Activated T-cell treated with anti-CD3 and anti-CD28 coated beads, Interleukin-2, amount 50 U/mL, for 4 hours (primary cell): ENCODE measurements at regions not wholly inside any gene's neighbourhood (a gene's known extent, or its start where the extent isn't known, plus 50 kb on each side); places are given as distances from the start of the nearest gene placed in this dataset.

Experiments
- ATAC-seq, 2 donors: fragments of 200-7000 bp; cut with Tn5 transposase; one replicate each; pipeline ENCODE4 v1.10.0; 2021
- DNase-seq: peaks from one replicate; pipeline ENCODE4 v3.0.0-alpha.2; 2020
- H3K27me3 Mint-ChIP-seq: one replicate; pipeline ENCODE4 v1.8.0; 2021; ENCODE audit warnings: low read depth, mixed read lengths
- H3K36me3 Mint-ChIP-seq: one replicate; pipeline ENCODE4 v1.8.0; 2022; ENCODE audit warnings: mixed read lengths; ENCODE audit not compliant: insufficient read depth
- H3K4me1 Mint-ChIP-seq: one replicate; pipeline ENCODE4 v1.8.0; 2021; ENCODE audit warnings: low read depth, mixed read lengths
- H3K4me3 Mint-ChIP-seq: one replicate; pipeline ENCODE4 v1.8.0; 2021; ENCODE audit warnings: mild to moderate bottlenecking, moderate library complexity, mixed read lengths
- H3K9me3 Mint-ChIP-seq: one replicate; pipeline ENCODE4 v1.8.0; 2021; ENCODE audit warnings: mixed read lengths

- Mint-ChIP-seq H3K36me3 (no peaks in the 10 kb centered on the region), H3K9me3 (peaks cover 7% of the 10 kb centered on the region), H3K27me3 (no peaks in the 10 kb centered on the region), H3K4me3 (no peak overlapping the region), H3K4me1 (no peaks in the 10 kb centered on the region)
- DNase-seq (no peak), ATAC-seq (no peak)
These were observed 481.6 kb upstream of the FSTL5 start for GRCh38 chr4:162645381-162645780.

DNA sequence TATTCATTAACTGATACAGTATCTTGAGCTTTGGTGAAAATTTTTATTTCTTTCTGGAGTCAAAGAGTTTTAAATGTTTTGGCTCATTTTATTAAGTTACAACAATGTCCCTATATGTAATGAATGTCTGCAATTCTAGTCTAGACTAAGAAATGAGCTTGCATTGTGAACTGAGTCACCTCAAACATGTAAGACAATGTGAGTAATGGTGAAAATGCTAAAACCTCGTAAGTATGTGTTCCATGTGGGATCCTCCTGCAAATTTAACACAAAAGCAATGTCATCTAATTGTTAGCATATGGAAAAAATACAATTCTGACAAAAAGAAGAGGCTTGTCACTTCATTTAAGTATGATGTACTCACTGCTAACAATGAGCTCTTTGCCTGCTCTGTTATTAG lies 480.5 kb upstream of the FSTL5 start:
- DNase-seq, result no peak
- Mint-ChIP-seq H3K9me3 (peaks cover 7% of the 10 kb centered on the region), H3K27me3 (no peaks in the 10 kb centered on the region), H3K36me3 (no peaks in the 10 kb centered on the region), H3K4me1 (no peaks in the 10 kb centered on the region), H3K4me3 (no peak overlapping the region)
- no peak for ATAC-seq

DNA sequence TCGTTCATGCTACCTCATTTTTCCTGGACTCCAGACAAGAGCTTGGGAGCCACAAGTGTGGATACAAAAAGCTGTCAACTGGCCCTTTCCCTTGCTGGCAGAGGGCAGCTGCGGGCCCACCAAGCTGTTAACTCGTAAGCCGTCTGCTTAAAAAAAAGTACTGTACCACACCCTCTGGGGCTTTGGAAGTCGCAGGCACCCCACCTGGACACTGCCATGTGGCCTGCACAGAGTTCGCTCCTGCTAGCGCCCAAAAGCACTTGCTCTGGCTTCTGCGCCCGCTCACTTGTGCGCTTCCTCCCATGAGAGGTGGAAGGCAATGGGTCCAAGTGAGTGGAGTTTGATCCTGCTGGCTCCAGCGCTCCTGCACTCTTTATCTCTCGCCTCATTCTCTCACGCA lies 476.4 kb upstream of the FSTL5 start:
- Mint-ChIP-seq H3K4me1 (no peaks in the 10 kb centered on the region), H3K27me3 (no peaks in the 10 kb centered on the region), H3K4me3 (no peak overlapping the region), H3K9me3 (peaks cover 7% of the 10 kb centered on the region), H3K36me3 (no peaks in the 10 kb centered on the region)
- ATAC-seq, result no peak
- no peak for DNase-seq

DNA sequence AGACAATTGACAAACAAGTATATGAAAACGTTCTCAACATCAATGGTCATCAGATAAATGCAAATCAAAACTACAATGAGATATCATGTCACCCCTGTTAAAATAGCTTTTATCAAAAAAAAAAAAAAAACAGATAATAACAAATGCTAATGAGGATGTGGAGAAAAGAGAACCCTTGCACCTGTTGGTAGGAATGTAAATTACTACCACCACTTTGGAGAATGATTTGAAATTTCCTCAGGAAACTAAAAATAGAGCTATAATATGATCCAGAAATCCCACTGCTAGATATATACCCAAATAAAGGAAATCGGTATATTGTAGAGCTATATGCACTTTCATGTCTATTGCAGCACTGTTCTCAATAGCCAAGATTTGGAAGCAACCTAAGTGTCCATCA lies 470.6 kb upstream of the FSTL5 start:
- Mint-ChIP-seq H3K4me1 (no peaks in the 10 kb centered on the region), H3K36me3 (no peaks in the 10 kb centered on the region), H3K9me3 (peaks cover 10% of the 10 kb centered on the region), H3K27me3 (no peaks in the 10 kb centered on the region), H3K4me3 (no peak overlapping the region)
- no peak for DNase-seq
- no peak for ATAC-seq

- no peaks in the 10 kb centered on the region for H3K36me3 Mint-ChIP-seq
- H3K4me1 Mint-ChIP-seq, result no peaks in the 10 kb centered on the region
- no peaks in the 10 kb centered on the region for H3K9me3 Mint-ChIP-seq
- H3K4me3 Mint-ChIP-seq, result no peak overlapping the region
- H3K27me3 Mint-ChIP-seq, result no peaks in the 10 kb centered on the region
- ATAC-seq (no peak), DNase-seq (no peak)
These were observed 458.9 kb upstream of the FSTL5 start for GRCh38 chr4:162622664-162623063.

GRCh38 chr4:162610116-162610515 lies 446.3 kb upstream of the FSTL5 start:
- no peak for DNase-seq
- H3K4me3 Mint-ChIP-seq, result no peak overlapping the region
- H3K27me3 Mint-ChIP-seq, result no peaks in the 10 kb centered on the region
- no peak for ATAC-seq
- H3K9me3 Mint-ChIP-seq, result peaks cover 3% of the 10 kb centered on the region
- H3K36me3 Mint-ChIP-seq, result no peaks in the 10 kb centered on the region
- no peaks in the 10 kb centered on the region for H3K4me1 Mint-ChIP-seq

- Mint-ChIP-seq H3K9me3 (no peaks in the 10 kb centered on the region), H3K36me3 (no peaks in the 10 kb centered on the region), H3K4me1 (no peaks in the 10 kb centered on the region), H3K4me3 (no peak overlapping the region), H3K27me3 (no peaks in the 10 kb centered on the region)
- DNase-seq (no peak), ATAC-seq (no peak)
These were observed 422.5 kb upstream of the FSTL5 start for GRCh38 chr4:162586266-162586665.

DNA sequence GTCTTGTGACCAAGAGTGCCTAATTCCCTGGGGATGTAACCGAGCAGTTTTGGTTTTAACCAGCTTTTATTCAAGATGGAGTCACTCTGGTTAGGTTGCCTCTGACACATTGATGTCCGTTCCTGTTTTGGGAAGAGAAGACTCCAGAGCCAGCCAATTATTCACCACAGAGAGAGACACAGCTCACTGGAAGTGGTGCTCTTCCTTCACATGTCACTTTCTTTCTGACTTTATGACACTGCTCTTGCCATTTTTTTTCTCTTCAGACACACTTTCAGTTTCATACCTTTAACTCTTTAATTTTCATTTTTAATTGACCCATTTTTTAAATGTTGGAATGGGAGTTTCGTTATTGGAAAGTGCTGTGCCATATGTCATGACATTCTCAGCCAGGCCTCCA lies 418.4 kb upstream of the FSTL5 start:
- ATAC-seq (no peak), DNase-seq (no peak)
- peaks cover 3% of the 10 kb centered on the region for H3K9me3 Mint-ChIP-seq
- H3K4me1 Mint-ChIP-seq, result no peaks in the 10 kb centered on the region
- H3K4me3 Mint-ChIP-seq, result no peak overlapping the region
- no peaks in the 10 kb centered on the region for H3K27me3 Mint-ChIP-seq
- no peaks in the 10 kb centered on the region for H3K36me3 Mint-ChIP-seq

DNA sequence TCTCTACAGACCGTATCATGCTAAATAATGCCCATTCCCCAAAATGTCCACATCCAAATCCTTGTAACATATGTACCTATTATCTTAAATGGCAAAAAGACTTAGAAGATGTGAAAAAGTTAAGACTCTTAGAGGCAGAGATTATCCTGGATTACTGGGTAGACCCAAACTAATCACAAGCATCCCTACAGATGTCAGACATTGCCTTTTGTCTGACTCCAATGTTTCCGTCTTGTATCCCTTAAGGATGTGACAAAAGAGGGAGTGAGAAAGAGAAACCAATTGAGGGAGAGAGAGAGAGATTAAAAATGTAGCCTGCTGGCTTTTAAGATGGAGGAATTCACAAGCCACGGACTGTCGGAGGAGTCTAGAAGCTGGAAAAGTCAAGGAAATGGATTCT lies 401.9 kb upstream of the FSTL5 start:
- Mint-ChIP-seq H3K27me3 (no peaks in the 10 kb centered on the region), H3K9me3 (peaks cover 3% of the 10 kb centered on the region), H3K4me1 (no peaks in the 10 kb centered on the region), H3K4me3 (no peak overlapping the region), H3K36me3 (no peaks in the 10 kb centered on the region)
- ATAC-seq (no peak), DNase-seq (no peak)

GRCh38 chr4:162560073-162560472 lies 396.3 kb upstream of the FSTL5 start:
- Mint-ChIP-seq H3K9me3 (no peaks in the 10 kb centered on the region), H3K4me3 (no peak overlapping the region), H3K36me3 (no peaks in the 10 kb centered on the region), H3K4me1 (no peaks in the 10 kb centered on the region), H3K27me3 (no peaks in the 10 kb centered on the region)
- no peak for DNase-seq
- no peak for ATAC-seq

DNA sequence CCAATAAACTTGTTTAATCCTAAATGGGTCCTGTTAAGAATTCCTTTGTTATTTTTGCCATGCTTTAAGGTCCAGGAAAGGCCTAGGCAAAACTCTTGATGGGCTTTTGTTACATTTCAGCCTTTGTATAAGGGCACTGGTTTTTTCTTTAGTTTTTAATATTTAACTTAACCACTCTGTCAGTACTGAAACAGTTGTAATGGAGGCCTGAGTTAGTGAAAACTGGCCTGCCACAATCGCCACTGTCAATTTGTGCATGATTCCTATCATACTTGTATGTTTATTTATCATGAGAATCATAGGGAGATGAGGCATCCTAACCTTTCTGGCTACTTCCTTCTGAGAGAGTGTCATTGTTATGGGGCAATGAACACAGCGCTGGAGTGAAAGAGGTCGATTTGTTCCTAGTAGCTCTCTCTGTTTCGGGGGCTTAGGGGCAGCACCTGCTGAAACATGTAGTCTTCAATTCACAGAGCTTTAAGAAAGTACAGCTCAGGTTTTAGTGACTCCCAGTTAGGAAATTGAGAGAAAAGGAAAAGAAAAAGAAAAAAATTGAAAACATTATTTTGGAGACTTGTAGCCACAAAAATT lies 393.8 kb upstream of the FSTL5 start:
- Mint-ChIP-seq H3K36me3 (no peaks in the 10 kb centered on the region), H3K4me1 (no peaks in the 10 kb centered on the region), H3K9me3 (peaks cover 4% of the 10 kb centered on the region), H3K4me3 (no peak overlapping the region), H3K27me3 (no peaks in the 10 kb centered on the region)
- DNase-seq (no peak), ATAC-seq (no peak)

DNA sequence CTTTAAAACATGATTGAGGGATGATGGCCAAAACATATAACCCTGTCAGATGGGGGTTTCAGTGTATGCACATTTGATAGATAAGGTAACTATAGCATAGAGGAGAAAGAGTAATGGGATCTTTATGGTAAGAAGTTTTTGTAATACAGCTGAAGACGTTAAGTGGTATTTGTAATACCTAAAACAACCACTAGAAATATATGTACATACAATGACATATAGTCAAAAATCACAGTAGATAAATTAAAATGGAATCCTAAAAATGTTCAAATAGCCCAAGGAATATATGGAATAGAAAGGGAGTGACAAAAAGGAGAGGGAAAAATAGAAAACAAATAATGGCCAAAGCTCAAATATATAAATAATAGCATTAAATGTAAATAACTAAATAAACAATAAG lies 371.3 kb upstream of the FSTL5 start:
- ATAC-seq, result no peak
- DNase-seq, result no peak
- no peak overlapping the region for H3K4me3 Mint-ChIP-seq
- no peaks in the 10 kb centered on the region for H3K36me3 Mint-ChIP-seq
- peaks cover 2% of the 10 kb centered on the region for H3K9me3 Mint-ChIP-seq
- no peaks in the 10 kb centered on the region for H3K4me1 Mint-ChIP-seq
- no peaks in the 10 kb centered on the region for H3K27me3 Mint-ChIP-seq

- H3K4me1 Mint-ChIP-seq, result no peaks in the 10 kb centered on the region
- no peaks in the 10 kb centered on the region for H3K36me3 Mint-ChIP-seq
- H3K9me3 Mint-ChIP-seq, result peaks cover 3% of the 10 kb centered on the region
- DNase-seq (no peak), ATAC-seq (no peak)
- H3K4me3 Mint-ChIP-seq, result no peak overlapping the region
- peaks cover 3% of the 10 kb centered on the region for H3K27me3 Mint-ChIP-seq
These were observed 359.4 kb upstream of the FSTL5 start for GRCh38 chr4:162523171-162523570.

DNA sequence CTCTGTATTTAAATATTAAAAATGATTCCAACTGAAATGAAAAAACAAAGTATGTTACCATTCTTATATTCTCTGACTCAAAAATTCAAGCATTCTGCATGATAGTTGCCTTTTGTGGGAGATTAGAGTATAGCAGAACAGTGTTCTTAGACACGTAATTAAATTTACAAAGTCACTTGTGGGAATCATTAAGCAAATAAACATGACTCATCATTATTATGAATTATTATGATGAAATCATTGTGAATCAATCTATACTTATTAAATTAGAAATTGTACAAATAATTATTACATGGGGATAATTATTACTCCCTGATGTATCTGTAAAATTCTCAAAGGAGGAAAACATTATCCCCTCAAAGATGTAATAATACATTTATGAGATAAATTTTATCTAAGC lies 358.9 kb upstream of the FSTL5 start:
- no peak for ATAC-seq

DNA sequence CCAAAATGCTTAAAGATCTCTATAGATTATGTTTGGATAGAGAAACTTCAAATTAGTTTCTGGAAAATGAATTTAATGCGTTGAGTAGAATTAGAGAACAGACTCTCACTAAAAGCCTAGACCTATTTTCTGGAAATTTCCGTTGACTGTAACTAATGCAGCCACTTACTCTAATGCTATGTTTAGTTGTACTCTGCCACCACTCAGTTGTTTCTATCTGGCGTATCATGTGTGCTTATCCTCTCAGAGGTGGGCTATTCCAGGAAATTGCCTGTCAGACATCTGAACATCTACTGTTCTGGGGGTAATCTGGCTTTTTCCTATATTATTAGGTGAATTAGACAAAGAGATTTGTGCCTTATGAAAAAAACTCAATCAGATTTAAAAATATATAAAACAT lies 347.1 kb upstream of the FSTL5 start:
- DNase-seq, result no peak
- no peaks in the 10 kb centered on the region for H3K27me3 Mint-ChIP-seq
- no peak for ATAC-seq
- H3K4me3 Mint-ChIP-seq, result no peak overlapping the region
- no peaks in the 10 kb centered on the region for H3K9me3 Mint-ChIP-seq
- no peaks in the 10 kb centered on the region for H3K4me1 Mint-ChIP-seq
- no peaks in the 10 kb centered on the region for H3K36me3 Mint-ChIP-seq

More for the DNA sequence above, 358.9 kb upstream of the FSTL5 start:
- Mint-ChIP-seq H3K36me3 (no peaks in the 10 kb centered on the region), H3K4me3 (no peak overlapping the region), H3K27me3 (peaks cover 3% of the 10 kb centered on the region), H3K9me3 (peaks cover 3% of the 10 kb centered on the region), H3K4me1 (no peaks in the 10 kb centered on the region)
- DNase-seq, result no peak

DNA sequence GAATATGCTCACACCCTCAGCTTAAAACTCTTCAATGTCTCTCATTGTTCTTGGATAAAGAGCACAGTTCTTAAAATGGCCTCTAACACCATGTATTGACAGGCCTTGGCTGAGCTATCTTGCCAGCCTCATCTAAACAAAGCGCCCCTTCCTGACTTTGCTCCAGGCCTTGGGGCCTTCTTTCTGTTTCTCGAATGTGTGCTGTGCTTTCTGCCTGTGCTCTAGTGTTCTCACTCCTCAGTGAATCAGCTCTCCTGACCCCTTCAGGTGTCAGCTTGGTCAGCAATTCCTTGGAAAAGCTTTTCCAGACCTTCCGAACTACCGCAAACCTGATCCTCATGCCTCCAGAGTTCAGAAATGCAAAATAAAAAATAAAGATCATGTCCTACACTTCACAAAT lies 346.3 kb upstream of the FSTL5 start:
- H3K4me1 Mint-ChIP-seq, result no peaks in the 10 kb centered on the region
- ATAC-seq, result no peak
- H3K9me3 Mint-ChIP-seq, result no peaks in the 10 kb centered on the region
- no peaks in the 10 kb centered on the region for H3K27me3 Mint-ChIP-seq
- no peak for DNase-seq
- H3K4me3 Mint-ChIP-seq, result no peak overlapping the region
- H3K36me3 Mint-ChIP-seq, result no peaks in the 10 kb centered on the region
